NCI-H1092 treated with DMSO at 0.1 percent for 48 hours (cell line): ENCODE measurements at regions not wholly inside any gene's neighbourhood (a gene's known extent, or its start where the extent isn't known, plus 50 kb on each side); places are given as distances from the start of the nearest gene placed in this dataset.
A peak's percentile ranks its signal among the peaks of the same experiment; 100 is the strongest.
"Not testable (repeated sequence)": the region's sequence is repeated elsewhere in the genome, so short reads cannot be mapped to it uniquely, and the experiment has no call there.

Experiments used
- DNase-seq: peaks from one replicate; lab custom pipeline; 2025; lab: John Stamatoyannopoulos, UW

DNA sequence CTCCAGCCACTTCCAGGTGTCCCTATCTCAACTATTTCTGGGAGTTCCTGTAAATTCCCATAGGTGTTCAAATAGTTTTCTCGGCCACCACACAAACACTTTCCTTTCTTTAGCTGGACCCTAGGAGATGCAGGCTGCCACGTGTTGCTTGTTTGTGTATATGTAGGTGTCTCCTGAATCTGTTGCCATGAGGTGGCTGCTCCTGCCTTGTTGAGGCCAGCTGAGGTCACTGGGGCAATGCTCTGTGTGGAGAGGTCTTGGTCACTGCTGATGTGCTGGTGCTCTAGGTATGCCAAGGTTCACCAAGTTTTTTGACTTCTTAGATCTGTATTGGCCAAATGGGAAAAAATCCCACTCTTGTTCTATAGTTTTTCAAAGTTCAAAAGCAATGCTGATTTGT lies 132.5 kb upstream of the CHD1 start:
- DNase-seq, result no peak

GRCh38 chr5:99060306-99061261 lies 131.8 kb upstream of the CHD1 start:
- DNase-seq, result peak; percentile 18

DNA sequence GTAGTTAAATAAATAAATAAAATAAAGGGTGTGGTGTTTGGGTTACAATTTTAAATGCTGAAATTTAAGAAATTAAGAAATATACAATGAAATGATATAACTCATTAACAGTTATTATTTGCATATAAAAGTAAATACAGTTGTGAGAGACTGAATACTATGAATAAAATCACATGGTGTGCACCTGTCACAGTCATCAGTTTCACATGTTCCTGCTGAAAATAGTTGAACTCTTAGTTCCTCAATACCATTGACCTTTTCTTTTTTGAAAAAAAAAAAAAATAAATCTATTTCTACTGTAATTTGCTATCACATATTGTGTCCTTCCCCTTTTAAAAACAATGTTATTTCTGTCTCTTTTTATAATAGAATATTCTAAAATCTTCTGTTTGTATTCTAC lies 130.9 kb upstream of the CHD1 start:
- no peak for DNase-seq

- DNase-seq, result no peak
Observed at GRCh38 chr5:99058466-99058865, 129.7 kb upstream of the CHD1 start.

- no peak for DNase-seq
Observed at GRCh38 chr5:99054972-99055371, 126.2 kb upstream of the CHD1 start.

GRCh38 chr5:99045871-99046270 lies 117.1 kb upstream of the CHD1 start:
- no peak for DNase-seq

- not testable (repeated sequence) for DNase-seq
Observed at GRCh38 chr5:99043257-99043656, 114.5 kb upstream of the CHD1 start.

GRCh38 chr5:99037668-99038067 lies 108.9 kb upstream of the CHD1 start:
- DNase-seq, result no peak

DNA sequence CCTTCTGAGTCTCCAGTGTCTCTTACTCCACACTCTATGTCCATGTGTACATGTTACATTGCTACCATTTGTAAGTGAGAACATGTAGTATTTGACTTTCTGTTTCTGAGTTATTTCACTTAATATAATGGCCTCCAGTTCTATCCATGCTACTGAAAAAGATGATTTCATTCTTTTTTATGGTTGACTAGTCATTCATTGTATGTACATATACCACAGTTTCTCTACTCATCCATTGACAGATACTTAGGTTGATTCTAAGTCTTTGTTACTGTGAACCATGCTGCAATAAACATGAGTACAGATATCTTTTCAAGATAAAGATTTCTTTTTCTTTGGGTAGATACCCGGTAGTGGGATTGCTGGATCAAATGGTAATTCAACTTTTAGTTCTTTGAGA lies 107.1 kb upstream of the CHD1 start:
- no peak for DNase-seq

GRCh38 chr5:99034336-99034735 lies 105.5 kb upstream of the CHD1 start:
- no peak for DNase-seq

DNA sequence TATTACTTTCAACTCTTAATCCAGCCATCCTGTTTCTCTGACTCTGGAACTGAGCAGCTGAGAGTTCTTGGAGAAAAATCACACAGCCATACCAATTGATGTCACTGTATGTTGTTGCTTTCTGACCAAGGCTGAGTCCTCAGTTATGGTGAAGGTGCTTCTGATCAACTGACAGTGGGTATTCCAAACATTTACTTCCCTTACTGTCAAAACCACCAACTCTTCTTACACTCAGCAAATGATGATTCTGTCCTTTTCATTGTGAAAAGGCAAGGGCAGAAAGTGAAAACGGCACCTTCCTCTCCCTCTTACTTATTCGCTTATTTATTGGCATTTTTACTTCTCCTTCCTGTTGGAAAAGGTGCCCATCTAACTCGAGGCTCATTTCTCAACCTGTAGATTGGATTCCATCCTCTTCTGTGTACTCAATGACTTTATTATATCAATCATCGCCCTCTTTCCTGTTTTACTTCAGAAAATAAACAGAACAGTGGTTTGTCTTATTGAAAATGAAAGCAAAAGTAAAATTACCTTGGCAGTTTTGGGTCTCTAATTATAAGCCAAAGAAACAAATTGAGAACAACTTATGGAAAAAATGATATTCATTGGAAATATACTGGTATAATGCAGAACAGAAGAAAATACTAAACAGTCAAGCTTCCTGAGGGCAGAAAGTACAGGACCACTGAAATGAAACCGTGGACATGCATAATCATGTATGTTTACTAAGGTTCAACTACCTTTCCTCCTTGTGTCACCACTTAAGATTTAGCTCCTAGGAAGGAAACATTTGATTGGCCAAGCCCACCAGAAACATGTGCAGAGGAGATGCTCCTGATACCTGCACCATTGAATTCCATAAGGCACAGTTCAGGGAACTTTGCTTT lies 104.5 kb upstream of the CHD1 start:
- DNase-seq, result no peak

GRCh38 chr5:99032234-99033013 lies 103.6 kb upstream of the CHD1 start:
- DNase-seq, result peak; percentile 29

DNA sequence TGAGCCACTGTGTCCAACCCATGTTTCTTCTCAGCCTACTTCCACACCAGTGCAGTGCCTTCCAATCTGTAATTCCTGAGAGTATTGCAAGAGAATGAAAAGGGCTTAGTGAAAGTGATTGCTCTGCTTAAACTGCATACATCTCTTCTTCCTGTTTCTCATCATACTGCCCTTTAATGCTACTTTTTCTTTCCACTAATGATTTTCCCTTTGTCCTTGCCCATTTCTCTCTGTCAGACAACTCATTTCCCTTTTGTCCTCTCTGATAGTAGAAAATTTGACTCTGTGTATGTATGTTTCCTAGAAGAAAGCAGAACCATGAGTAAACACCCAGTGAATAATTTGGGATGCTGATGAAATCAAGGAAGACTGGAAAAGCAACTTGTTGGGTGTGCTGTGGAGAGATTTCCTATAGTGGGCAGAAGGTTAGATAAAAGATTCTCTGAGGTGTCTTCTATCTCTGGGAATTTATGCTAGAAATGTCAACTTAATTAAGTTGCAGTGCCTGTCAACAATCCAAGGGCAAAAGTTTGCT lies 102.2 kb upstream of the CHD1 start:
- DNase-seq, result no peak

- no peak for DNase-seq
Observed at GRCh38 chr5:99029172-99029571, 100.4 kb upstream of the CHD1 start.

DNA sequence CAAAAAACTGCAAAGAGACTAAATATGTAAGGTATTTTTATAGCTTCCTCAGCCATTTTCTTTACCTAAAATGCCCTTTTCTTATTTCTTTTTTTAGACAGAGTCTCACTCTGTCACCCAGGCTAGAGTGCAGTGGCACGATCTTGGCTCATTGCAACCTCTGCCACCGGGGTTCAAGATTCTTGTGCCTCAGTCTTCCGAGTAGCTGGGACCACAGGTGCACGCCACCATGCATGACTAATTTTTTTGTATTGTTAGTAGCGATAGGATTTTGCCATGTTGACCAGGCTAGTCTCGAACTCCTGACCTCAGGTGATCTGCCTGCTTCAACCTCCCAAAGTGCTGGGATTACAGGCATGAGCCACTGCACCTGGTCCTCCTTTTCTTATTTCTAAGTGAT lies 99.4 kb upstream of the CHD1 start:
- not testable (repeated sequence) for DNase-seq

DNA sequence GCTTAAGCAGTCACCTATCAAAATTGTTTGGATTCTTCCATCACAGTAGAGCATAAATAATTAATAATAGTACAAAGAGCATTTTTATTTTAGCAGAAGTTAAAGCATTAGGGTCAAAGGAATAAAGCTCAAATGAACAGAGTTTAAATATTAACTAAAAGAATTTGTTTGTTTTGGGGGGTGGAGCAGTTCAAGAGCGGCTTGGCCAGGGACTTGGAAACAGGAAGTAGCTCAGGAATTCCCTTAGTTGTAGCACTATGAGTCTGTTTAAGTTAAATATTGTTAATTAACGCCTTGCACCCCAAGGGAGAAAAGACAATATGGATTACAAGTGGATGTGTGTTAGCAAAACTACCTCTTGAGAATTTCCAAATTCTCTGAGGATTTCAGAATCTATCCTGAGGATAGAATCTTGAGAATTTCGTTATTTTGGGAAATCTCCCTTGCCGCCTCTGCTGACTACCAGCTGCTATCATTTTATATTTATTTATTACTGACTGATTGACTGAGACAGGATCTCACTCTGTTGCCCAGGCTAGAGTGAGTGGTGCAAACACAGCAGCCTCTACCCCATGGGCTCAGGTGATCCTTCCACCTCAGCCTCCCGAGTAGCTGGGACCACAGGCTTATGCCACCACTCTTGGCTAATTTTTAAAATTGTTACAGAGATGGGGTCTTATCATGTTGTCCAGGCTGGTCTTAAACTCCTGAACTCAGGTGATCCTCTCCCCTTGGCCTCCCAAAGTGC lies 96.7 kb upstream of the CHD1 start:
- no peak for DNase-seq

- DNase-seq, result no peak
Observed at GRCh38 chr5:99023330-99023729, 94.5 kb upstream of the CHD1 start.

GRCh38 chr5:99022250-99022649 lies 93.4 kb upstream of the CHD1 start:
- no peak for DNase-seq

- DNase-seq, result no peak
Observed at GRCh38 chr5:99020698-99021048, 91.9 kb upstream of the CHD1 start.

GRCh38 chr5:99019812-99020697 lies 91.2 kb upstream of the CHD1 start:
- DNase-seq, result no peak
